Upper lobe of right lung (tissue), 1 donor: ENCODE measurements at regions not wholly inside any gene's neighbourhood (a gene's known extent, or its start where the extent isn't known, plus 50 kb on each side); places are given as distances from the start of the nearest gene placed in this dataset.

Experiments
- ATAC-seq: fragments of 200-7000 bp; cut with Tn5 transposase; one replicate; pipeline ENCODE4 v1.9.1; 2020; ENCODE audit warnings: mild to moderate bottlenecking, moderate library complexity
- DNase-seq: peaks from one replicate; pipeline ENCODE4 v3.0.0-alpha.2; 2020
- H3K27ac ChIP-seq: fragments of 200-600 bp; one replicate; pipeline ENCODE4 v1.8.0; 2022
- H3K27me3 ChIP-seq: fragments of 200-600 bp; one replicate; pipeline ENCODE4 v1.8.0; 2022; ENCODE audit warnings: mild to moderate bottlenecking
- H3K36me3 ChIP-seq: fragments of 200-600 bp; one replicate; pipeline ENCODE4 v1.8.0; 2022
- H3K4me1 ChIP-seq: fragments of 200-600 bp; one replicate; pipeline ENCODE4 v1.8.0; 2022
- H3K4me3 ChIP-seq: fragments of 200-600 bp; one replicate; pipeline ENCODE4 v1.8.0; 2022; ENCODE audit warnings: mild to moderate bottlenecking
- H3K9me3 ChIP-seq: fragments of 200-600 bp; one replicate; pipeline ENCODE4 v1.8.0; 2022
- CTCF ChIP-seq: fragments of 200-600 bp; IDR thresholded peaks from one replicate; pipeline ENCODE4 v1.8.0; 2022; ENCODE audit warnings: antibody characterized with exemption
- intact Hi-C: fragments of 100-400 bp; cut with DNase I; formaldehyde crosslinking; loops from one replicate; pipeline ENCODE4 v1.11.0; 2022
- donor health status: DM: no; HTN: yes; CAD: no; lungs with severe emphysema.

- no peak for TF ChIP-seq CTCF
- no peaks in the 10 kb centered on the region for H3K9me3 ChIP-seq
- intact Hi-C loops = no loop called here
- no peak overlapping the region for H3K4me3 ChIP-seq
- no peaks in the 10 kb centered on the region for H3K27me3 ChIP-seq
- ATAC-seq (no peak), DNase-seq (no peak)
- H3K36me3 ChIP-seq = no peaks in the 10 kb centered on the region
- H3K4me1 ChIP-seq = no peaks in the 10 kb centered on the region
- H3K27ac ChIP-seq = no peak overlapping the region
Observed at GRCh38 chr20:11537032-11537431, 380.7 kb upstream of the BTBD3 start.

GRCh38 chr20:11539450-11539849, 378.2 kb upstream of the BTBD3 start:
- H3K27ac ChIP-seq = no peak overlapping the region
- intact Hi-C loops = no loop called here
- H3K4me3 ChIP-seq = no peak overlapping the region
- no peaks in the 10 kb centered on the region for H3K27me3 ChIP-seq
- DNase-seq (no peak), ATAC-seq (no peak)
- H3K36me3 ChIP-seq = no peaks in the 10 kb centered on the region
- H3K9me3 ChIP-seq = no peaks in the 10 kb centered on the region
- no peak for TF ChIP-seq CTCF
- no peaks in the 10 kb centered on the region for H3K4me1 ChIP-seq

- TF ChIP-seq CTCF = no peak
- intact Hi-C loops = loop anchor here (10.0 kb wide), 1 partner anchor 986 kb away; no protein-coding TSS in a partner anchor
- H3K4me1 ChIP-seq = no peaks in the 10 kb centered on the region
Observed at GRCh38 chr20:11540558-11540957, 377.1 kb upstream of the BTBD3 start.

GRCh38 chr20:11542645-11543044, 375.0 kb upstream of the BTBD3 start:
- Histone ChIP-seq H3K36me3 (no peaks in the 10 kb centered on the region), H3K27ac (no peak overlapping the region), H3K4me1 (no peaks in the 10 kb centered on the region), H3K9me3 (no peaks in the 10 kb centered on the region), H3K4me3 (no peak overlapping the region), H3K27me3 (no peaks in the 10 kb centered on the region)
- no peak for TF ChIP-seq CTCF
- DNase-seq = no peak
- ATAC-seq = no peak
- intact Hi-C loops = loop anchor here (10.0 kb wide), 1 partner anchor 988 kb away; no protein-coding TSS in a partner anchor

More at GRCh38 chr20:11540558-11540957, 377.1 kb upstream of the BTBD3 start:
- Histone ChIP-seq H3K27ac (no peak overlapping the region), H3K27me3 (no peaks in the 10 kb centered on the region), H3K36me3 (no peaks in the 10 kb centered on the region), H3K9me3 (no peaks in the 10 kb centered on the region), H3K4me3 (no peak overlapping the region)
- DNase-seq (no peak), ATAC-seq (no peak)

- ATAC-seq = peak; percentile 71
- H3K27ac ChIP-seq = no peak overlapping the region
- no peaks in the 10 kb centered on the region for H3K36me3 ChIP-seq
- DNase-seq = no peak
- no peaks in the 10 kb centered on the region for H3K27me3 ChIP-seq
- TF ChIP-seq CTCF = peak; percentile 55
- intact Hi-C loops = loop anchor here (10.0 kb wide), 1 partner anchor 989 kb away; no protein-coding TSS in a partner anchor
- no peaks in the 10 kb centered on the region for H3K9me3 ChIP-seq
- no peak overlapping the region for H3K4me3 ChIP-seq
- no peaks in the 10 kb centered on the region for H3K4me1 ChIP-seq
Observed at GRCh38 chr20:11544029-11544678, 373.5 kb upstream of the BTBD3 start.
